T-cell (primary cell): ENCODE measurements at regions not wholly inside any gene's neighbourhood (a gene's known extent, or its start where the extent isn't known, plus 50 kb on each side); places are given as distances from the start of the nearest gene placed in this dataset.

Source experiments
- ATAC-seq, 4 experiments: fragments of 200-7000 bp in 3 of 4; fragments of 150-1000 bp in 1 of 4; cut with Tn5 transposase; replicated peaks in 1 of 4; 1 replicate in 3 of 4; 2 replicates in 1 of 4; pipeline ENCODE4 v1.10.0; 2021; ENCODE audit warnings: moderate library complexity in 3 of 4, mild to moderate bottlenecking in 2 of 4, moderate number of reproducible peaks in 1 of 4
- CTCF ChIA-PET, 2 donors: fragments of 300-600 bp; sonication (Branson Sonifier 250); formaldehyde crosslinking; loops; one replicate each; lab custom pipeline; 2022; ENCODE audit warnings: antibody characterized with exemption in 2 of 2; lab: Charles Lee
- POLR2A ChIA-PET, 2 donors: fragments of 300-600 bp; sonication (Branson Sonifier 250); formaldehyde crosslinking; loops; one replicate each; lab custom pipeline; 2022; ENCODE audit warnings: antibody characterized with exemption in 2 of 2; lab: Charles Lee
- DNase-seq, 35 experiments: peaks; one replicate each; pipeline versions ENCODE4 v3.0.0 to v3.0.0-alpha.2; 2013 to 2023
- H3K27ac ChIP-seq: one replicate; pipeline ENCODE4 v1.5.1; 2013; ENCODE audit warnings: low read length
- H3K27me3 ChIP-seq, 2 experiments: replicated peaks in 1 of 2; 1 replicate in 1 of 2; 2 replicates in 1 of 2; pipeline versions ENCODE4 v1.6.1 to v1.7.0; 2013; ENCODE audit warnings: low read length in 1 of 2, mixed read lengths in 1 of 2; ENCODE audit not compliant: control insufficient read depth in 2 of 2, insufficient read depth in 2 of 2; ENCODE audit errors: extremely low read depth in 1 of 2
- H3K36me3 ChIP-seq, 2 donors: 1 replicate in 1 of 2; 2 replicates in 1 of 2; pipeline versions ENCODE4 v1.6.1 to v1.7.0; 2013; ENCODE audit warnings: low read length in 1 of 2; ENCODE audit not compliant: control insufficient read depth in 2 of 2, insufficient read depth in 1 of 2; ENCODE audit errors: extremely low read depth in 1 of 2
- H3K4me1 ChIP-seq, 2 experiments: 1 replicate in 1 of 2; 2 replicates in 1 of 2; pipeline versions ENCODE4 v1.6.1 to v1.7.0; 2013; ENCODE audit warnings: low read length in 2 of 2, mixed read lengths in 1 of 2; ENCODE audit not compliant: insufficient read depth in 2 of 2, control insufficient read depth in 1 of 2; ENCODE audit errors: extremely low read depth in 1 of 2
- H3K4me3 ChIP-seq, 2 donors: 1 replicate in 1 of 2; 2 replicates in 1 of 2; pipeline versions ENCODE4 v1.5.1 to v1.7.0; 2013; ENCODE audit warnings: mild to moderate bottlenecking in 2 of 2, low read length in 1 of 2, moderate library complexity in 1 of 2; ENCODE audit not compliant: control insufficient read depth in 1 of 2; ENCODE audit errors: extremely low read depth in 1 of 2
- H3K9me3 ChIP-seq: 2 replicates; pipeline ENCODE4 v1.7.0; 2013
- H3K27ac Mint-ChIP-seq, 2 donors: one replicate each; pipeline ENCODE4 v1.8.0; 2020 to 2021; ENCODE audit warnings: mild to moderate bottlenecking in 2 of 2, mixed read lengths in 2 of 2
- H3K27me3 Mint-ChIP-seq, 2 donors: one replicate each; pipeline ENCODE4 v1.8.0; 2021 to 2022; ENCODE audit warnings: mixed read lengths in 2 of 2
- H3K36me3 Mint-ChIP-seq: one replicate; pipeline ENCODE4 v1.8.0; 2021; ENCODE audit warnings: mixed read lengths
- H3K4me1 Mint-ChIP-seq, 3 donors: one replicate each; pipeline ENCODE4 v1.8.0; 2020 to 2022; ENCODE audit warnings: mixed read lengths in 3 of 3, mild to moderate bottlenecking in 1 of 3
- H3K4me3 Mint-ChIP-seq, 3 donors: one replicate each; pipeline ENCODE4 v1.8.0; 2020 to 2022; ENCODE audit warnings: mild to moderate bottlenecking in 3 of 3, mixed read lengths in 3 of 3, moderate library complexity in 3 of 3
- H3K9me3 Mint-ChIP-seq, 3 donors: one replicate each; pipeline ENCODE4 v1.8.0; 2020 to 2022; ENCODE audit warnings: mixed read lengths in 3 of 3
- WGBS: methylation state at CpG from one replicate; pipeline ENCODE4 v1.1.5; 2013; ENCODE audit warnings: missing lambda C conversion rate; ENCODE audit not compliant: insufficient coverage; 5-methylcytosine and 5-hydroxymethylcytosine counted together

DNA sequence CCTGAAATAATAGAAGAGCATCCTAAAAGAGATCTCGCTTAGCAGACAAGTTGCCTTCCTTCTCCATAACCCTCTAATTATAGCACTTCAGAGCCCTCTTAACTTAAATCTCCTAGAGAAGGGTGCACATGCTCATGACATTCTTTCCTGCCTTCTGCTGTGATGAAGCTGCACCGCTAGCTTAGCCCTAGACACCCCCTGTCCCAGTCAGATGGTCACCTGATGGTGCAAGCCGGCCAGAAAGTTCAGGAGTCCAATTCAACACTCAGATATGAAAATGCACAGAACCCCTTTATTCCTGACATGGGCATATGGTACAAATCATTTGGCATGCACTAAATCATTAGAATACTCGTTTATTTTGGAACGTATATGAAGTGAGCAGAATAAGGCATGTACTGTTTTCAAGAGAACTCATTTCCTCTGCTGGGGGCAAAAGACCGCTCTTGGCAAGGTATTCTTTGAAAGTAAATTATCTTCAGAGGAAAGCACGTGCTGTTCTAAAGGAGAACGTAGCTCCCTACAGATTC is 420.4 kb upstream of the PROK2 start:
- no peaks in the 10 kb centered on the region for H3K36me3 ChIP-seq
- POLR2A ChIA-PET, result no interaction called here
- H3K4me1 ChIP-seq, result no peaks in the 10 kb centered on the region
- Mint-ChIP-seq H3K36me3 (no peaks in the 10 kb centered on the region), H3K27me3 (peaks cover 8 to 9% of the 10 kb centered on the region in 2 donors), H3K9me3 (peaks cover 0 to 8% (median 8%) of the 10 kb centered on the region in 3 donors), H3K4me1 (no peaks in the 10 kb centered on the region), H3K4me3 (no peak overlapping the region), H3K27ac (no peak overlapping the region)
- no peak overlapping the region for H3K4me3 ChIP-seq
- CTCF ChIA-PET, result interaction anchor here in 1 of 2 donors (0.6 kb wide), 1 partner anchor 1648 kb away, joined by 3 read pairs; no protein-coding TSS in a partner anchor
- DNase-seq (no peak), ATAC-seq (no peak)
- H3K27ac ChIP-seq, result no peak overlapping the region
- peaks cover 0 to 9% of the 10 kb centered on the region in 2 experiments for H3K27me3 ChIP-seq
- H3K9me3 ChIP-seq, result no peaks in the 10 kb centered on the region
- WGBS, result 94% methylated on average over 2 of the region's 8 CpGs

DNA sequence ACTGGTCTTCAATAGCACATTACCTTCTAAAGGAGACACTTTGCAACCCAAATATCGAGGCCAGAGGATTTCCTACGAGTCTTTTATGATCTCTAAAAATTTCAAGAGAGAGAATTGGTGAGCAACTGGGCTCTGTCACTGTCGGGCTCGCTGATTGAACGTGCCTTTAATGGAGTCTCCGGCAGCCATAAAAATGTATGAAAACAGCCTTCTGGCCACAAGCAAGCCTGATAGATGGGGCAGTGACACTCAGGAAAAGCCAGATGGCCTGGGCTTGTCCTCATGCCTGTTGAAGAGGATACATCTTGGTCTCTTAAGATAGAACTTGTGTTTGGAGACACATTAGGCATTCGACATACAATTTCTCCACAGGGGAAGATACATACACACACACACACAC is 419.5 kb upstream of the PROK2 start:
- 91% methylated on average over 5 of the region's 7 CpGs for WGBS
- Mint-ChIP-seq H3K4me3 (no peak overlapping the region), H3K9me3 (peaks cover 3 to 14% (median 11%) of the 10 kb centered on the region in 3 donors), H3K27me3 (peaks cover 8 to 9% of the 10 kb centered on the region in 2 donors), H3K27ac (no peak overlapping the region), H3K4me1 (no peaks in the 10 kb centered on the region), H3K36me3 (no peaks in the 10 kb centered on the region)
- CTCF ChIA-PET, result interaction anchor here in 1 of 2 donors (0.6 kb wide), 1 partner anchor 1647 kb away, joined by 3 read pairs; no protein-coding TSS in a partner anchor
- Histone ChIP-seq H3K27ac (no peak overlapping the region), H3K4me3 (no peak overlapping the region), H3K36me3 (no peaks in the 10 kb centered on the region), H3K9me3 (no peaks in the 10 kb centered on the region), H3K27me3 (peaks cover 0 to 9% of the 10 kb centered on the region in 2 experiments), H3K4me1 (no peaks in the 10 kb centered on the region)
- POLR2A ChIA-PET, result no interaction called here
- no peak for DNase-seq
- no peak for ATAC-seq

GRCh38 chr3:72203613-72204349 is 418.8 kb upstream of the PROK2 start:
- no peak for ATAC-seq
- 72% methylated on average over 5 of the region's 8 CpGs for WGBS

GRCh38 chr3:72203105-72203504 is 418.2 kb upstream of the PROK2 start:
- H3K9me3 Mint-ChIP-seq, result peaks cover 3 to 14% (median 11%) of the 10 kb centered on the region in 3 donors
- POLR2A ChIA-PET, result no interaction called here

More at GRCh38 chr3:72203613-72204349, 418.8 kb upstream of the PROK2 start:
- Histone ChIP-seq H3K9me3 (no peaks in the 10 kb centered on the region), H3K4me1 (no peaks in the 10 kb centered on the region), H3K4me3 (no peak overlapping the region), H3K36me3 (no peaks in the 10 kb centered on the region), H3K27me3 (peaks cover 0 to 9% of the 10 kb centered on the region in 2 experiments), H3K27ac (no peak overlapping the region)
- POLR2A ChIA-PET, result no interaction called here
- no peak overlapping the region for H3K4me3 Mint-ChIP-seq
- peaks cover 8 to 9% of the 10 kb centered on the region in 2 donors for H3K27me3 Mint-ChIP-seq
- H3K9me3 Mint-ChIP-seq, result peaks cover 3 to 14% (median 11%) of the 10 kb centered on the region in 3 donors
- no peaks in the 10 kb centered on the region for H3K4me1 Mint-ChIP-seq
- no peaks in the 10 kb centered on the region for H3K36me3 Mint-ChIP-seq
- no peak overlapping the region for H3K27ac Mint-ChIP-seq
- DNase-seq, result no peak
- CTCF ChIA-PET, result no interaction called here

DNA sequence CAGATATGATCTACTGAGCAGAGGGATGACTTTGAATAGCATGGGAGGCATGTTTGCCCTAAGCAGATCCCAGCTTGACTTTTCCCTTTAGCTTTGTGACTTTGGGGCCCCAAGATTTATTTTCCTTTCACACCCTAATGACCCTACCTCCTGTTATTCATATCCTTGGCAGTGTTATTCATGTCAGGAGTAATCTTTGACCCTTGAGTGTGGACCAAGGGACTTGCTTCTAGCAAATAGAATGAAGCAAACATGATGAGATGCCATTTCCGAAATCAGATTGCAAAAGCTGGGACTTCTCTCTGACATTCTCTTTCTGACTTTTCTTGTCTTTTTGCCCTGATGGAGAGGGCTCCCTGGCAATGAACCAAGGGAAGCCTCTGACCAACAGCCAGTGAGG is 415.4 kb upstream of the PROK2 start:
- CTCF ChIA-PET, result no interaction called here
- POLR2A ChIA-PET, result no interaction called here

More at GRCh38 chr3:72203105-72203504, 418.2 kb upstream of the PROK2 start:
- ATAC-seq (no peak), DNase-seq (no peak)
- H3K27ac ChIP-seq, result no peak overlapping the region
- H3K4me1 Mint-ChIP-seq, result no peaks in the 10 kb centered on the region
- H3K4me3 Mint-ChIP-seq, result no peak overlapping the region
- no CpG with 5 or more reads among the region's 4 CpGs for WGBS
- no peaks in the 10 kb centered on the region for H3K36me3 ChIP-seq
- no peaks in the 10 kb centered on the region for H3K9me3 ChIP-seq
- peaks cover 0 to 9% of the 10 kb centered on the region in 2 experiments for H3K27me3 ChIP-seq
- no peaks in the 10 kb centered on the region for H3K4me1 ChIP-seq
- H3K4me3 ChIP-seq, result no peak overlapping the region
- CTCF ChIA-PET, result no interaction called here
- H3K36me3 Mint-ChIP-seq, result no peaks in the 10 kb centered on the region
- H3K27ac Mint-ChIP-seq, result no peak overlapping the region
- peaks cover 8 to 9% of the 10 kb centered on the region in 2 donors for H3K27me3 Mint-ChIP-seq

GRCh38 chr3:72199530-72199929 is 414.6 kb upstream of the PROK2 start:
- Histone ChIP-seq H3K36me3 (no peaks in the 10 kb centered on the region), H3K27me3 (peaks cover 0 to 9% of the 10 kb centered on the region in 2 experiments), H3K27ac (no peak overlapping the region), H3K4me3 (no peak overlapping the region), H3K9me3 (no peaks in the 10 kb centered on the region), H3K4me1 (no peaks in the 10 kb centered on the region)
- Mint-ChIP-seq H3K36me3 (no peaks in the 10 kb centered on the region), H3K4me3 (no peak overlapping the region), H3K9me3 (peaks cover 3 to 14% (median 11%) of the 10 kb centered on the region in 3 donors), H3K27ac (no peak overlapping the region), H3K4me1 (no peaks in the 10 kb centered on the region), H3K27me3 (peaks cover 8% of the 10 kb centered on the region in 2 donors)
- ATAC-seq (no peak), DNase-seq (no peak)
- POLR2A ChIA-PET, result interaction anchor here in 1 of 2 donors (0.6 kb wide), 1 partner anchor 15 kb away, joined by 3 read pairs; no protein-coding TSS in a partner anchor
- 94% methylated on average over 2 of the region's 3 CpGs for WGBS
- CTCF ChIA-PET, result no interaction called here

More for the DNA sequence above, 415.4 kb upstream of the PROK2 start:
- no peak for ATAC-seq
- Histone ChIP-seq H3K4me1 (no peaks in the 10 kb centered on the region), H3K27me3 (peaks cover 0 to 9% of the 10 kb centered on the region in 2 experiments), H3K9me3 (no peaks in the 10 kb centered on the region), H3K27ac (no peak overlapping the region), H3K4me3 (no peak overlapping the region), H3K36me3 (no peaks in the 10 kb centered on the region)
- H3K27ac Mint-ChIP-seq, result no peak overlapping the region
- DNase-seq, result no peak
- H3K4me3 Mint-ChIP-seq, result no peak overlapping the region
- peaks cover 8% of the 10 kb centered on the region in 2 donors for H3K27me3 Mint-ChIP-seq
- H3K9me3 Mint-ChIP-seq, result peaks cover 3 to 14% (median 11%) of the 10 kb centered on the region in 3 donors
- H3K36me3 Mint-ChIP-seq, result no peaks in the 10 kb centered on the region
- no peaks in the 10 kb centered on the region for H3K4me1 Mint-ChIP-seq
- WGBS, result no CpG with 5 or more reads among the region's 1 CpG
